KOPT-K1 (cell line): ENCODE measurements at regions not wholly inside any gene's neighbourhood (a gene's known extent, or its start where the extent isn't known, plus 50 kb on each side); places are given as distances from the start of the nearest gene placed in this dataset.

Experiments used
- H3K27ac ChIP-seq: fragments of 200-600 bp; sonication (generic); 2 replicates; pipeline ENCODE4 v1.5.1; 2016; ENCODE audit warnings: antibody characterized with exemption, mild to moderate bottlenecking, low read depth, low read length; ENCODE audit not compliant: poor library complexity, severe bottlenecking
- H3K36me3 ChIP-seq: fragments of 200-600 bp; sonication (generic); 2 replicates; pipeline ENCODE4 v1.5.1; 2017; ENCODE audit warnings: antibody characterized with exemption, mild to moderate bottlenecking, low read length, moderate library complexity; ENCODE audit not compliant: insufficient read depth
- H3K9me3 ChIP-seq: fragments of 200-600 bp; sonication (generic); 2 replicates; pipeline ENCODE4 v1.5.1; 2017; ENCODE audit warnings: antibody characterized with exemption, low read length, mild to moderate bottlenecking; ENCODE audit not compliant: insufficient read depth, poor library complexity, severe bottlenecking

DNA sequence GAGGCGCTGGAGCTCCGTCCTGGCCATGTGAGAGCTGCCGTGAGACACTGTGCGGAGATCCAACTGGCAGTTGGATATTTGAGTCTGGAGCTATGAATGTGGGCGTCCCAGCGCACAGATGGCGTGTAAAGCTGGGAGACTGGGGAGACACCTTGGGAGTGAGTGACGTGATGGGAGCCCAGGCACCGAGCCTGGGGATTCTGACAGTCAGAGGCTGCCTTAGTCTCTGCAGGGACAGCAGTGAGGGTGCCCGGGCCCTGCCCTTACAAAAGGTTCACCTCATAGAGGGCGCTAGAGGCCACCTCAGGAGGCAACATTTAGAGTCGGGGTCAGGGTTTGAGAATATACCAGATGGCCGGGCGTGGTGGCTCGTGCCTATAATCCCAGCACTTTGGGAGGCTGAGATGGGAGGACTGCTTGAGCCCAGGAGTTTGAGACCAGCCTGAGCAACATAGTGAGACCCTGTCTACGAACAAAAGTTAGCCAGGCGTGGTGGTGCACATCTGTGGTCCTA lies 194.1 kb upstream of the GSE1 start:
- Histone ChIP-seq H3K27ac (no peak overlapping the region), H3K9me3 (peaks cover 1% of the 10 kb centered on the region), H3K36me3 (no peaks in the 10 kb centered on the region)

GRCh38 chr16:85419503-85420408 lies 193.4 kb upstream of the GSE1 start:
- Histone ChIP-seq H3K36me3 (no peaks in the 10 kb centered on the region), H3K27ac (no peak overlapping the region), H3K9me3 (no peaks in the 10 kb centered on the region)

DNA sequence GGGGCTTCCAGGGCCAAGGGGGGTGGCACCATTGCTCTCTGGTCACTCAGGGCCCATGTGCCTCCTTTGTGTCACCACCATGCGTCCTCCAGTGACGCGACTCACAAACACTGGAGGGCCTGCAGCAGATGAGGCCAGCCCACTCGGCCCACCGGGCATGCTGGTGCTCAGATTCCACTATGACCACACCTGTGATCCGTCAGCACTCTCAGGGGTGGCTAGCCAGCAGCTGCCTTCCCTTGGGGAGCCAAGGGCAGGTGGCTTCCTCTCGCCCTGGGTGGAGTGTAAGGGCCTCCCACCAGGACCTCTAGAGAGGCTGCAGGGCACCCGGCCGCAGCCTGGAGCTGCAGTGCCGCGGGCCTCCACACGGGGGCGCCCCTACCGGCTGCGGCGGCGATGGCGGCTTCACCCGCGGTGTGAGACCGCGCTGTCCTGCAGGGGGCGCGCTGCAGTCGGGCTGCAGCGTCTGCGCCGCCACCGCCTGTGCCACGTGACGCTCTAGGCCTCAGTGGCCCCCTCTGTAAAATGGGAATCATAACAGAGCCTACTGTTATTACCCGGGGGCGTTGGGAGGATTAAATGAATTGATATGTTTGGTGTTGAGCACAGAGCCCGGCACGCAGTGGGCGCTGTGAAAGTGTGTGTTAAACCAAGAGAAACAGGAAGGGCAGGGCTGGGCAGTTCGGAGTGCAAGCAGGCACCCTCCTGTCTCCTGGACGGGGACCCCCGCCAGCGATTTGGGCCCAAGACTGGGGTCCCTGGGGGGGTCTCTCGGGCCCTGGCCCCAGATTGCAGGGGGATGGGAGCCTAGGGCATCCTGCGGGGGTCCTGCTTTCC lies 192.4 kb upstream of the GSE1 start:
- Histone ChIP-seq H3K36me3 (no peaks in the 10 kb centered on the region), H3K9me3 (no peaks in the 10 kb centered on the region), H3K27ac (peak overlapping the region; percentile 33)

DNA sequence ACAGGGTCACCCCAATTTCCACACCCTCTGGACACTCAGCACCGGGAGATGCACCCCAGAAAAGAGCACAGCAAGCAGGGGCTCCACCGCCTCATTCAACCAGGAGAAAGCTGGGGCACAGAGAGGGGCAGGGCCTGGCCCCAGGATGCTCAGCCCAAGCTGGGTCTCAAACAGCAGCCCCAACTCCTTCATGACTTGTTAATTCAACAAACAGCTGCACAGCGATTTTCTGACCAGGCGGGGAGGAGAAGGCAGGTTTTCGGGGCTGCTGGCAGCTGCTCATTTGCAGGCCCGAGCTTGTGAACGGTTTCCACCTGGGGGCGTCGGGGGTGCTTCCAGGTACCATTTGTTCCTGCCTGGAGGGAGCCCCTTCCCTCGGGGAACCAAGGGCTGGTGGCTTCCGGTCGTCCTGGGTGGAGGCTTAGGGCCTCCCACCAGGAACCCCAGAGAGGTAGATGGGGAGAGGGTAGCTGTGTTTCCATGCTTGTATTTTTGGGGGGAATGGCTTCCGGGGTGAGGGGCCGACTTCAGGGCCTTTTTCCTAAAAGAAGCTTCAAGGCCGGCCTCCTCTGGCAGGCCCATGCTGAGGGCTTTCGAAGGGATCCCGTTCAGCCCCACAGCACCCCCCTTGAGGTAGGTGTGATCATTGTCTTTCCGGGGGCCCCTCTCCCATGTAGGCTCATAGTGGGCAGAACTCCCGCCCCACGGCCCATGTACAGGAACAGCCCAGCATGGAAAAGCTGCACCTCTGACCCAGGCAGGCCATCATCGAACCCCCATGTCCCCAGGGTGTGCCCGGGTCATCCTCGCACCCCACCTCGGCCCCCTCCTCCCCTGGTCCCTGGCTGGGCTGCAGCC lies 191.6 kb upstream of the GSE1 start:
- no peaks in the 10 kb centered on the region for H3K9me3 ChIP-seq
- H3K36me3 ChIP-seq = no peaks in the 10 kb centered on the region
- peak overlapping the region; percentile 33 for H3K27ac ChIP-seq

DNA sequence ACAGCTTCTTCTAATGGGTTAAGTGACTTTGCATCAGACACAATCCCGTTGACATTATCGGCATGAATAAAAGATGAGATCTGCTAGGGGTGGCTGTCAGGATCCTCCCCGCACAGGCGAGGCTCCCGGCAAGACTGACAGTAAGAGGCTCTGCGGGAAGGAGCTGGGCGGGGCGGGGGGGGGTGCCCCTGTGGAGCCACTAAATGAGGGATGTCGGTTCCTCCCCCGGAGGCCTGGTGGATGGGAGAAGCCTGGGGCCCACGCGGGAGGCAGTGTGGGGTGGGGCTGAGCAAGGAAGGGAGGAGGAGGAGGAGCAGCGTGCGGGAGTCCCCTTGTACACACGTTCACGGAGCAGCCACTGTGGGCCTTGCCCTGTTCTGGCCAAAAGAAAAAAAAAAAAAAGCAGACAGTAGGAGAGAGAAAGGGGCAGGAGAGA lies 190.9 kb upstream of the GSE1 start:
- Histone ChIP-seq H3K9me3 (no peaks in the 10 kb centered on the region), H3K27ac (no peak overlapping the region), H3K36me3 (no peaks in the 10 kb centered on the region)

GRCh38 chr16:85422632-85423550 lies 190.2 kb upstream of the GSE1 start:
- H3K36me3 ChIP-seq = no peaks in the 10 kb centered on the region
- H3K9me3 ChIP-seq = no peaks in the 10 kb centered on the region
- H3K27ac ChIP-seq = no peak overlapping the region

DNA sequence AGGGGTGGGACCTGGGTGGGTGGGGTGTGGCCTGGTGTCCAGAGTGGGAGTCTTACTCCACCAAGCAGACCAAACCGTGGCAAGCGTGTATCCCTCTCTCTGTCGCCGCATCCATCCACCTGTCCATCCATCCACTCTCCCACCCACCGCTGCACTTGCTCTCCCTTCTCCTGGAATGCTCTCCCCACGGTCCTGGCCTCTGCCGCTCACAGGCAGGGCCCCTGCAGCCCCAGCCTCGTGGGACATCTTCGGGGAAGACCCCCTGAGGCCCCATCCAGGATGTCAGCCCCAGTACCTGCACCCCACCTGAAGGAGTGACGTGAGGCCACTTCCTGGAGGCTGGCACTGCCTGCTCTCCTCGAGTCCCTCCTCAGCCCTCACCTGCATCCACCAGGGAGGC lies 189.5 kb upstream of the GSE1 start:
- H3K27ac ChIP-seq = no peak overlapping the region
- H3K9me3 ChIP-seq = no peaks in the 10 kb centered on the region
- no peaks in the 10 kb centered on the region for H3K36me3 ChIP-seq

DNA sequence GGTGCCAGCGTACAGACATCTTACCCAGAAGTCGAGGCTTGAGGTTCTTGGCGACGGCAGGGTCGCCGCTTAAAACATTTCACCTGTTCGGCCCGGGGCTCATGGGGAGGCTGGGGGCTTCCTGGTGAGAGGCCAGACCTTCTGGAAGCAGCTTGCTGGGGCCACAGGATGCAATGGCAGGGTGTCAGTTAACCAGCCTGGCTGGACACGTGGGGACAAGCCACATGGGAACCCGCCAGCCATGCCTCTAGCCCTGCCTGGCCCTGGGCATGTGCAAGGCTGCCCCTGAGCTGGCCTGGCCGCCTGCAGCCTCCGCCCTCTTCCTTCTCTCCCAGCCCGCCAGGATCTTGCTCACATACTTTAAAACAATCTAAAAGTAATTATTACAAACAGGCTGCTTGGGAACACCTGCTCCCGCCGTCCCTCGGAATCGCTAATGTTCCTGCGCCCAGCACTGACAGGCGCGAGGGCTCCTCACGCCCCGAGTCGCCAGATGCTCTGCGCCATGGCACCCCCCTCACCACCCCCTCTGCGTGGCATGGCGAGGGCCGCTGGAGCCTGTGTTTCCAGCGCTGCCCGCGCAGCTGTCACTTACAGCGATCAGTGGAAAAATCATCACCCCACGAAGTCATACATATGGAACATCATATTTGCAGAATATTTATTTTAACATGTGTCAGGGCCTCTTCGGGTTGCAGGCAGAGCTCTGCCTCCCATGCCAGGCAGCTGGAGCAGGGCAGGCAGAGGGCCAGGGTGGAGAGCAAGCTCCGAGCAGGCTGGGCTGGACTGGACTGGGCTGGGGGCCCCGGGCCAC lies 188.7 kb upstream of the GSE1 start:
- Histone ChIP-seq H3K9me3 (no peaks in the 10 kb centered on the region), H3K27ac (no peak overlapping the region), H3K36me3 (no peaks in the 10 kb centered on the region)

- Histone ChIP-seq H3K36me3 (no peaks in the 10 kb centered on the region), H3K27ac (no peak overlapping the region), H3K9me3 (no peaks in the 10 kb centered on the region)
Observed at GRCh38 chr16:85425074-85425662, 188.0 kb upstream of the GSE1 start.

DNA sequence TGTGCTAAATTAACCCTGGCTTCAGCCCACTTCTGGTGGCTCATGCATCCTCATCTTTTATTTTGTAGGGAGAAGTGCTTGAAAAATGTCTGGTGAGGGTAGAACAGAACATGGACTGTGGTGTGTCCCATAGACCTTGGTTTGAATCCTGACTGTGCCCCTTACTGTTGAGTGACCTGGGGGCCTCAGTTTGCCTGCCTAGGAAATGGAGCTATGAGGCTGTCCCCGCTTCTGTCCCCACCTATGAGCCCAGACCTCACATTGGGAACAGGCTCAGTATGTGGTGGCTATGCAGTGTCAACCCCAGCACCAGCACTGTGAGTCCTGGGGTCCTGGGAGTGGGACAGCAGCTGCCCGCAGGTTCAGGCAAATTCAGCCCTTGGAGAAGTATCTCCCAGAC lies 186.3 kb upstream of the GSE1 start:
- no peaks in the 10 kb centered on the region for H3K9me3 ChIP-seq
- no peak overlapping the region for H3K27ac ChIP-seq
- no peaks in the 10 kb centered on the region for H3K36me3 ChIP-seq

DNA sequence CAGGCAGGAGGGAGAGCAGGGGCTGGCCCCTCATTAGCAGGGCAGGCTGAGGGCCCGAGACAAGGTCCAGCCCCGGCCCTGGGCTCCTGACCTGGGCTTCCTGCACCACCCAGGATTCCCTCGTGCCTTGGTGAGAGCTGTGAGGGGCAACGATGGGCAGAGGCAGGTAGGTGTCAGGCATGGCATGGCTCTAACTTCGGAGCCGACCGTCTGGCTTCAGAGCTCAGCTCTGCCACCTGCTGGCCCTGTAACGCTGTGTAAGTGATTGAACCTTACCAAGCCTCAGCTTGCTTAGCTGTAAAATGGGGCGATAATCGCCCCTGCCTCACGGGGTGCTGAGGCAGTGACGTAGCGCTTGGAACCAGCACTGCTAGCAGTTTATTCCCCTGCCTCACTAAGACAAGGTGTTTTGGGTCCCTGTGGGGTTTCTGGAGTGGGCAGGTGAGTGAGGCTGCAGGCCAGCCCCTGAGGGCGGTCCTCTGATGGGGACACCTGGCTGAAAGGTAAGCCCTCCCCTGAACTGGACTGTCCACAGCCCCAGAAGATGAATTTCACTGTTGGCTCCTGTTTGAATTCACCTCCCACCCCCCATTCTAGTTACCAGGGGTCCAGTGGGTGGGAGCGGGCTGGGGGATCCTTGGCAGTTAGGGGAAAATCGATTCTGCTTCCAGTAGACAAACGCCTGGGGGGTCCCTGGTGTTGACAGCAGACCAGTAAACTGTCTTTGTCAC lies 184.8 kb upstream of the GSE1 start:
- Histone ChIP-seq H3K9me3 (no peaks in the 10 kb centered on the region), H3K36me3 (no peaks in the 10 kb centered on the region), H3K27ac (no peak overlapping the region)

DNA sequence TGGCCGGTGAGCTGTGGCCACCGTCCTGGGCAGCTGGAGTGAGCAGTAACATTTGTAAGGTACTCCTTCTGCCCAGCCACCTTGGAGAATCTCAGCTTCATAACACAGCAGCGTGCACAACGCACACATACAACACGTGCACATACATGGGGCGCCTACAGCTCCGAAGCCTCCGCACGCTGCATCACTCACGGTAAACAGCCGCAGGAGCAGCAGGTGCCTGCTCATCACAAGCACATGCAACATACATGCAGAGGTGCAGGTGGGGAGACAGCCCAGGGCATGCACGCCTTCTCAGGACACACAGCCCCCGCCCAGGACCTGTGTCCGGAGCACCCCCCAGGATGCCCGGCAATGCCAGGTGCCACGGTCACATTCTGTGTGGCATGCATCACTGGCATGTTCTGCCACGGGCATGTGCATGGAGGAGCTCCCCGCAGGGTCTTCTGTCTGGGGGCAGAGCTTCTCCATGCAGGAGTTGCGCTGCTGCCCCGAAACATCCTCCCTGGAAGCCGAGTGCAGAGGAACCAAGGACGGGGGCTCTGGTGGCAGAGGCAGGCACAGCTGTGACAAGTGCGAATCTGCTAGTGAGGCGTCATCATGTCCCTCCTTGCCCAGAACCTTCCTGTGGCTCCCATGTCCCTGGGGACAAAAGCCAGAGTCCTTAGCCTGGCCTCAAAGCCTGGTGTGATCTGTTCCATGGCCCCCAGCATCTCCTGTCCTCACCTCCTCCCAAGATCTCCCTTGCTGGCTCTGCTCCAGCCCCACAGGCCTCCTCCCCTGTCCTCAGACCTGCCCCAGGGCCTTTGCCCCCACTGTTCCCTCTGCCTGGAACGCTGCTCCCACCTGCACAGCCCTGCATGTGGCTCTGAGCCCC lies 184.0 kb upstream of the GSE1 start:
- Histone ChIP-seq H3K9me3 (no peaks in the 10 kb centered on the region), H3K27ac (no peak overlapping the region), H3K36me3 (no peaks in the 10 kb centered on the region)
